ENCODE measurements at regions not wholly inside any gene's neighbourhood (a gene's known extent, or its start where the extent isn't known, plus 50 kb on each side); places are given as distances from the start of the nearest gene placed in this dataset.

- Mint-ChIP-seq H3K4me1 (peaks cover 5% of the 10 kb centered on the region), H3K36me3 (ENCODE audit: low read depth) (peaks cover 8% of the 10 kb centered on the region), H3K9me3 (peaks cover 8% of the 10 kb centered on the region; the same call in 2 of the 3 replicates), H3K27ac (no peak overlapping the region), H3K27me3 (ENCODE audit: insufficient read depth, low read depth, poor library complexity) (peaks cover 2% of the 10 kb centered on the region), H3K4me3 (no peak overlapping the region)
- Histone ChIP-seq H4K20me1 (replicated peaks; ENCODE audit: insufficient read depth) (no peaks in the 10 kb centered on the region), H3K4me1 (ENCODE audit: insufficient read depth) (peaks cover 6% of the 10 kb centered on the region; the same call in 1 of the 2 replicates), H3F3A (replicated peaks; ENCODE audit: low read depth) (no peaks in the 10 kb centered on the region), H2AFZ (no peak overlapping the region), H3K27me3 (ENCODE audit: insufficient read depth) (no peaks in the 10 kb centered on the region), H3K36me3 (ENCODE audit: insufficient read depth) (no peaks in the 10 kb centered on the region), H3K27ac (ENCODE audit: low read depth) (no peak overlapping the region), H3K9me2 (ENCODE audit: insufficient read depth) (no peaks in the 10 kb centered on the region), H3K4me3 (no peak overlapping the region), H3K79me2 (replicated peaks; ENCODE audit: insufficient read depth) (no peaks in the 10 kb centered on the region), H3K4me2 (no peak overlapping the region)
- no peak for ATAC-seq
- no peak for DNase-seq (ENCODE audit: low spot score)
- TF ChIP-seq POLR2AphosphoS5 (IDR thresholded peaks at IDR 0.05; ENCODE audit: low read depth) (no peak), CTCF (conservative IDR thresholded peaks at IDR 0.05; ENCODE audit: low read depth in 2 of 2) (no peak), ZNF114 (CRISPR knock-in tag; IDR thresholded peaks at IDR 0.05) (no peak), REST (IDR thresholded peaks at IDR 0.05; ENCODE audit: unreplicated experiment) (no peak)
Observed at GRCh38 chr4:154047733-154048132, 258.9 kb upstream of the SFRP2 start.

GRCh38 chr4:154044742-154045485 is 256.0 kb upstream of the SFRP2 start:
- H3K4me1 ChIP-seq (ENCODE audit: insufficient read depth) = no peaks in the 10 kb centered on the region; the same call in 1 of the 2 replicates
- no peak overlapping the region for H3K4me3 Mint-ChIP-seq
- no peak overlapping the region for H3K27ac Mint-ChIP-seq
- no peak overlapping the region for H3K4me3 ChIP-seq
- H3K27ac ChIP-seq (ENCODE audit: low read depth) = no peak overlapping the region
- H3K4me1 Mint-ChIP-seq = peaks cover 13% of the 10 kb centered on the region
- H3K27me3 Mint-ChIP-seq (ENCODE audit: insufficient read depth, low read depth, poor library complexity) = peaks cover 2% of the 10 kb centered on the region
- peaks cover 4% of the 10 kb centered on the region; the same call in 1 of the 3 replicates for H3K36me3 Mint-ChIP-seq (ENCODE audit: low read depth)
- no peaks in the 10 kb centered on the region for H3K27me3 ChIP-seq (ENCODE audit: insufficient read depth)
- H3F3A ChIP-seq (replicated peaks; ENCODE audit: low read depth) = no peaks in the 10 kb centered on the region
- H3K79me2 ChIP-seq (replicated peaks; ENCODE audit: insufficient read depth) = no peaks in the 10 kb centered on the region
- no peaks in the 10 kb centered on the region for H4K20me1 ChIP-seq (replicated peaks; ENCODE audit: insufficient read depth)
- H3K9me3 Mint-ChIP-seq = peaks cover 6% of the 10 kb centered on the region; the same call in 1 of the 3 replicates
- ATAC-seq (no peak), DNase-seq (ENCODE audit: low spot score) (no peak)
- peaks cover 3% of the 10 kb centered on the region; the same call in 1 of the 2 replicates for H3K9me2 ChIP-seq (ENCODE audit: insufficient read depth)
- TF ChIP-seq ZNF331 (CRISPR knock-in tag; IDR thresholded peaks at IDR 0.05; ENCODE audit: low read depth) (no peak), NANOG (IDR thresholded peaks at IDR 0.05; ENCODE audit: borderline replicate concordance) (no peak), CREB1 (CRISPR knock-in tag; IDR thresholded peaks at IDR 0.05; ENCODE audit: low read depth) (no peak), EZH2phosphoT487 (IDR thresholded peaks at IDR 0.05; ENCODE audit: unreplicated experiment) (no peak), EZH2 (IDR thresholded peaks at IDR 0.05; ENCODE audit: low read depth, unreplicated experiment) (no peak), ETS1 (IDR thresholded peaks at IDR 0.05) (no peak)
- no peaks in the 10 kb centered on the region for H3K36me3 ChIP-seq (ENCODE audit: insufficient read depth)
- no peak overlapping the region for H3K4me2 ChIP-seq
- no peak overlapping the region for H2AFZ ChIP-seq
